AG08395 (cell line): ENCODE measurements at regions not wholly inside any gene's neighbourhood (a gene's known extent, or its start where the extent isn't known, plus 50 kb on each side); places are given as distances from the start of the nearest gene placed in this dataset.
A peak's percentile ranks its signal among the peaks of the same experiment; 100 is the strongest.
"Not testable (repeated sequence)": the region's sequence is repeated elsewhere in the genome, so short reads cannot be mapped to it uniquely, and the experiment has no call there.

Source experiments
- DNase-seq: peaks from one replicate; pipeline ENCODE4 v3.0.0; 2012; ENCODE audit warnings: mixed read lengths, low spot score

- no peak for DNase-seq
Observed at GRCh38 chr6:85948481-85948880, 305.8 kb upstream of the SYNCRIP start.

DNA sequence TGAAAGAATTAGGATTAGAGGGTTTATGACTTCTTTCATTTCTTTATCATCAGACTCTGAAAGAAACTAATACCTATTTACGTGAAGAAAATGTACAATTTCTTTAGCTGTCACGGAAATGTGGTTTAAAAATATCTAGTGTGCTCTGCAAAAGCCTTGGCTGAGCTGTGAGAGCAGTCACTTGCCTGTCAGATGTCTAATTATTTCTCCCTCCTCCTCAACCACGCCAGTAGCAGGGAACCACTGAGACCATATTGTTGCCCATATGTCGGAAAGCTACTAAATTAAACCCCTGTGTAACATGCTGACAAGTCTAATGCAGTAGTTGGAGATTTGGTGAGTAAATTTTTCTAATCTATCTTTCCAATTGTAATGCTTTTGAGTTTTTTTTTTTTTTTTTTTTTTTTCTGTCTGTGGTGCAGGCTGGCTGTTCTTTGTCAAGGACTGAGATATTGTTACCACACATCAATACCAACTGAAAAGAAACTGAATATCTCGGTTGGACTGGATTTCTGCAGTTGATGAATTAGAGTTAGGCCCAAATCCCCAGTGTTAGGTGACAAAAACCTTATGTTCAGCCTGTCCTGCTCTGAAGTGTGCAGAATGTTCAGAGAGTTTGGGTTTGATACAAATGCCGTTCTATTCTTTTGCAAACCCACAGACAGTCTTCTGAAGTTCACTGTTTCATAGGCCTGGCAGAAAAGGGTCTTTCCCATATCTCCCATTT lies 302.9 kb upstream of the SYNCRIP start:
- no peak for DNase-seq

DNA sequence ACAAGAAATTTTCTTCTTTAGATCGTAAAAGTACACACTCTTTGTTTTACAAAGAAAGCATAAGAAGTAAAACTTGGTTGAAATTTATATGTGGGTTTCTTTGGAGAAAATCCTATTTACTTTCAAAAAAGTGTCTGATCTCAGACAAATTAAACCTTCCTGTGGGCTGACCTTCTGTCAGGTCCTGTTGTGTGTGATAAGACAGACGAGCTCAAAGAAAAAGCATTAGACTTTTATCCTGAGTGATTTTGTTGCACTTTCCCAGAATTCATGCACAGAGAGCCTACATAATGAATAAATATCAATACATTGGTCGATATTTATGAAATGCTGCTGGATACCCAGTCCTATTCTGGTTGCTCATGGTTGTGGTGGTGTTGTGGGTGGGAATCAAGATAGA lies 302.1 kb upstream of the SYNCRIP start:
- no peak for DNase-seq

DNA sequence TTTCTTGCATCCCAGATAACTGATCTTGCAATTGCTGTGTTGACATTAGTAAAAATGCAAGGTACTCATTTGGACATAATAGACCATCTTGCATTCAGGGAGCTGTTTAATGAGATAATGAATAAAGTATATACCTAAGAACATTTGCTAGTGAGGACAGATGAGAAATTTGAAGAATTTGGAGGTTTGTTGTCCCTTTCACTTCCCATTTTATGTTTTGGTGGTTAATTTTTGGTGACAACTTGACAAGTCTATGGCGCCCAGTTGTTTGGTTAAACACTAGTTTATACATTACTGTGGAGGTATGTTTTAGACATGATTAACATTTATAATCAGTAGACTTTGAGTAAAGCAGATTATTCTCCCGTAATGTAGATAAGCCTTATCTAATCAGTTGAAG lies 300.2 kb upstream of the SYNCRIP start:
- no peak for DNase-seq

GRCh38 chr6:85936916-85937315 lies 294.2 kb upstream of the SYNCRIP start:
- DNase-seq: no peak

DNA sequence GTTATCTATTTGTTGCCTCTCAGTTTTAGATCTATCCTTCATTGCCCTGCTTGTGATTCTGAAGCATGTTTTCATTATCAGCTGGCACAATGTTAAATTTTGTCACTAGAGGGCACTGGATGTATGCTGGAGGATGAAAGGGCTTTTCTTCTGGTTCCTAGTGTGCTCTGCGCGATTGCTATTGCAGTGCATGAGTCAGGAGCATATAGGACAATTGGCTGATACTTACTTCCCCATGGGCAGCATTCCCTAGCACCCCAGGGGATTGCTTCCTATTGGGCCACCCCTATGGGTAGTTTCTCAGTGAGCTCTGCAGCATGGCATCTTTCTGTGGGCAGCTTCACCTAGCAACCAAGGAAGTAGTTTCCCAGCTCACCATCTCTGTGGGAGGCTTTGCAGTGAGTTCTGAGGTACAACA lies 280.3 kb upstream of the SYNCRIP start:
- peak; percentile 13 for DNase-seq

DNA sequence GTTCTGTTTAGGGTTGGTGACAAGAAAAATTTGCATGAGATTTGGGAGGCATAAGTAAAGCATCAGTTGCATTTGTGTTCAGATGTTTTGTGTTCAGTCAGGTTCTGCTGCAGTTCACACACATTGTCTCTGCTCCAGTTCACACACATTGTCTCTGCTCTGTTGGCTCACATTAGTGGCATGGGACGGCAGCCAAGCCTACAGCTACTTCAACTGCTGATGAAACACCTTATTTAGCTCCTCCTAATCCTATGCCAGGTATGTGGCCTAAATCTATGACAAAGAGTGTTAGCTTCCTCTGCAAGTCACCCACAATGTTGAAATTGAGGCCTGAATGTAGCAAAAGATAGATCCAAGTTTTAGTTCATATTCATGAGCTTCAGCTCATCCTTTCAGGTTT lies 278.1 kb upstream of the SYNCRIP start:
- DNase-seq: no peak

DNA sequence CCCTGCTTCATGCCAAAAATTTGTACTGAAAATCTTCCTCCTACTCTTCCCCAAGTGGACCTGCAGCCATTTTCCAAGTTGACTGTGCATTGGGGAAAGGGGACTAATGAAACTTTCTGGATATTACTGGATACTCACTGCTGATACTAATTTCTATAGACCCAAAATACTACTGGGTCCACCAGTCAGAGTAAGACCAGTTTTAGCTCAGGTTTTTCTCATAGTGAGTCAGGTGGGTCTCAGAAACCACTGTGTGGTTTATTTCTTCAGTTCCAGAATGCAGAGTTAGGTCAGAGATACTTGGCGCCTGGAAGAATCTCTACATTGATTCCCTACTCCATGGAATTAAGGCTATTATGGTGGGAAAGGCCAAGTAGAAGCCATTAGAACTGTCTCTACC lies 274.8 kb upstream of the SYNCRIP start:
- no peak for DNase-seq

DNA sequence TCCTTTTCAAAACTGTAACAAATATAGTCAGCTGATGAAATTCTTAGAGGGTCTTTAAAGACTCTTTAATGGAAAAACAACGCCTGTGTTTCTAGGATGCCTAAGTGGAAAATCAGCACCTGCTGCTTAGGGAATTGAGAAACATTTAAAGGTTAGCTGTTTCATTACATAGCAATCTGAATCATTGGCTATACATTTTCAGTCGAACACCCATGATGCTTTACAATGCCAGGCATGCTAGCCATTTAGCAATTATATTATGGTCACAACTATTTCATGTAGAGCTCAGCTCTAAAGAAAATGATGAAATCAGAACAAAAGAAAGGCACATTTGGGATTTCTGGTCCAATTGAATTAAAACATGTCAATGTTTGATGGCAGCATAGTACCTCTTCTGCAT lies 270.3 kb upstream of the SYNCRIP start:
- no peak for DNase-seq

DNA sequence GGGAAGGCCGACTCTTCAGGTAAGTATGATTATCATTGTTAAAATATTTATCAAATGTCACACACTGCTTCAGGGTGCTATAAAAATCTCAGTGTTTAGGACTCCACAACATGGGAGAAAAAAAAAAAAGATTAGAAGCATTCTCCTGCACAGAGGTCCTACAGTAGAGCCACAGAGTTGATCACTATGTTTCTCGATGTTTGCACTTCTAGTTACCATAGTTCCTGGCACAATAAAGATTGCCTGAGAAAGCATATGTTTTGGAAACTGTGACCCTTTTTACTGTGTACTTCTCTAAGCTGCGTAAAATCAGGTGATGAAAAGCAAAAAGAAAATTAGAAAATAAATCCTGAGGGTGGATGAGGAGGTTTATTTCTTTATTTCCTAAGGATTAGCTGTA lies 269.9 kb upstream of the SYNCRIP start:
- no peak for DNase-seq

DNA sequence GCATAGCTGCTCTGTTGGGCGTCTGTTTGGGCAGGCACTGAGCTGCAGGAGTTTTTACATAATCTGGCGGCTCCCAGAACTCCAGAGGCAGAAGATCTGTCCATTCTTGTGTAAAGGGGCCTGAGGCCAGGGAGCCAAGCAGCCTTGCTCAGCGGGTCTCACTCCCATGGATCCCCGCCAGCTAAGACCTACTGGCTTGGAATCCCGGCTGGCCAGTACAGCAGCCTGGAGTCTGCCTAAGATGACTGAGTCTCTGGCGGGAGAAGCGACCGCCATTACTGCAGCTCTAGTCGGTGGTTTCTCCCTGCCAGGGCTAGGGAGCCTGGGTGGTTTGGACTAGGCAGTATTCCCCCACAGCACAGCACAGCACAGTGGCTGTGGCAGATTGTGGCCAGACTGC lies 268.4 kb upstream of the SYNCRIP start:
- no peak for DNase-seq

DNA sequence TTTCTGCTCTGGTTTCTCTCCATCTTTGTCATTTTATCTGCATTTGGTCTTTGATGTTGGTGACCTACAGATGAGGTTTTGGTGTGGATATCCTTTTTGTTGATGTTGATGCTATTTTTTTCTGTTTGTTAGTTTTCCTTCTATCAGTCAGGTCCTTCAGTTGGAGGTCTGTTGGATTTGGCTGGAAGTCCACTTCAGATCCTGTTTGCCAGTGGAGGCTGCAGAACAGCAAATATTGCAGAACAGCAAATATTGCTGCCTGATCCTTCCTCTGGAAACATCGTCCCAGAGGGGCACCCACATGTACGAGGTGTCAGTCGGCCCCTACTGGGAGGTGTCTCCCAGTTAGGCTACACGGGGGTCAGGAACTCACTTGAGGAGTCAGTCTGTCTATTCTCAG lies 265.4 kb upstream of the SYNCRIP start:
- not testable (repeated sequence) for DNase-seq

DNA sequence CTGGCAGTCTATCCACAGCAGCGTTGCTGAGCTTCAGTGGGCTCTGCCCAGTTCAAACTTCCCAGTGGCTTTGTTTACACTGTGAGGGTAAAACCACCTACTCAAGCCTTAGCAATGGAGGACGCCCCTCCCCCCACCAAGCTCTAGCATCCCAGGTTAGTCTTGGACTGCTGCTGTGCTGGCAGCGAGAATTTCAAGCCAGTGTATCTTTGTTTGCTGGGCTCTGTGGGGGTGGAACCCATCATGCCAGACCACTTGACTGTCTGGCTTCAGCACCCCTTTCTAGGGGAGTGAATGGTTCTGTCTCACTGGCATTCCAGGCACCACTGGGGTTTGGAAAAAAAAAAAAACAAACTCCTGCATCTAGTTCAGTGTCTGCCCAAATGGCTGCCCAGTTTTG lies 249.7 kb upstream of the SYNCRIP start:
- no peak for DNase-seq

- no peak for DNase-seq
Observed at GRCh38 chr6:85887461-85887860, 244.8 kb upstream of the SYNCRIP start.

DNA sequence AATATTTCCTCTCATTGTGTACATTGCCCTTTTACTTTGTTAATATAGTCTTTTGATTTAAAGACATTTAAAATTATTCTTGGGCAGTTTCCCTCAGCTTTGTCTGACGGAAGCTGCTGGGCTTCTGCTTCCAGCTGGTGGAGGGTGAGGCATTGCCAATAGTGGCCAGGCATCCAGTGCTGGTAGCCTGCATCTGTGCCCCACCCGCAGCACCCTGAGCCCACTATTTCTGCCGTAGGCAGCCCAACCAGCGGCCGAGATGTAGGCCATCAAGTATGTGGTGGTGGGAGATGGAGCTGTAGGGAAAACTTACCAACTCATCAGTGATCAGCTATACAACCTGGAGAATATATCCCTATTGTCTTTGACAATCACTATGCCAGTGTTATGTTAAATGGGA lies 226.0 kb upstream of the SYNCRIP start:
- no peak for DNase-seq

- no peak for DNase-seq
Observed at GRCh38 chr6:85867595-85867994, 224.9 kb upstream of the SYNCRIP start.

DNA sequence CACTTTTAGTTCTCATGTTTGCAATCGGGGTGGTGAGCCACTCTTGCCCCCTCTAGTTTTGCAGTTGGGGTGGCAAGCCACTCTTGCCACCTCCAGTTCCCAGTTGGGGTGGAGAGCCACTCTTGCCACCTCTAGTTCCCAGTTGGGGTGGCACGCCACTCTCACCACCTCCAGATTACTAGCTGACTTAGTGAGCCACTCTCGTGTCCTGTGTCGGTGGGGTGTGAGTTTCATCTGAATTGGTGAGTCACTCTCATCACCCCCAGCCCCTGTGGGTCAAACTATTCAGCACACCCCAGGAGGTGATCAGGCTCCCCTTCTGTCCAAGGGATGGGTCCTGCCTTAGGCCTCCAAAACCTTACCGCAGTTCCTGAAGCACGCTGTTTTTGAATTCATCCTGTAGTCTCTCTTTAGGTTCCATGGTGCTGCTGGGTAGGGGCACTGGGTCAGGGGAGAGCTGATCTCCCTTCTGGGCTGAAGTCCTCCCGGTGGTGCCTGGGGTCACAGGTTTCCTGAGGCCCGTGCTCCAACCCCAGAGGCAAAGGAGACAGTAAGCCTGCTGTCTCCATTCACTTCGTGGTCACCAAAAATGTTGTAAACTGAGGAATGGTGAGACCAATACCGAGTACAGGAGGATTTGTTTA lies 224.2 kb upstream of the SYNCRIP start:
- no peak for DNase-seq

DNA sequence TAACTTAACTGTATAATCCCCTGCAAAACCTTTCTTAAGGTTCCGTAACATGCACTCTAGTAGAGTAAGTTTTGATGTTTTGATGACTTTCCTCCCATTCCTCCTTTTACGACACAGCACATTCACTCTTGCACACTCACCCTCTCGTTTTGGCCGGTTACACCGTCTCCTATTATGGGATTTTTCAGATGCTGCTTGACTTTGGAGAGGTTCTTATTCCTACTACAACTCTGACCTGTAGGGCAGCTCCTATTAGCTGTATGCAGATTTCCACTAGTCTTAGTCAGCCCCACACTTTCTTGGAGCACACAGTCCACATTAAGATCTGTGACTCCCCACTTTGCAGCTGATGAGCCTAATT lies 223.7 kb upstream of the SYNCRIP start:
- DNase-seq: peak; percentile 18

- no peak for DNase-seq
Observed at GRCh38 chr6:85865420-85866369, 223.0 kb upstream of the SYNCRIP start.

DNA sequence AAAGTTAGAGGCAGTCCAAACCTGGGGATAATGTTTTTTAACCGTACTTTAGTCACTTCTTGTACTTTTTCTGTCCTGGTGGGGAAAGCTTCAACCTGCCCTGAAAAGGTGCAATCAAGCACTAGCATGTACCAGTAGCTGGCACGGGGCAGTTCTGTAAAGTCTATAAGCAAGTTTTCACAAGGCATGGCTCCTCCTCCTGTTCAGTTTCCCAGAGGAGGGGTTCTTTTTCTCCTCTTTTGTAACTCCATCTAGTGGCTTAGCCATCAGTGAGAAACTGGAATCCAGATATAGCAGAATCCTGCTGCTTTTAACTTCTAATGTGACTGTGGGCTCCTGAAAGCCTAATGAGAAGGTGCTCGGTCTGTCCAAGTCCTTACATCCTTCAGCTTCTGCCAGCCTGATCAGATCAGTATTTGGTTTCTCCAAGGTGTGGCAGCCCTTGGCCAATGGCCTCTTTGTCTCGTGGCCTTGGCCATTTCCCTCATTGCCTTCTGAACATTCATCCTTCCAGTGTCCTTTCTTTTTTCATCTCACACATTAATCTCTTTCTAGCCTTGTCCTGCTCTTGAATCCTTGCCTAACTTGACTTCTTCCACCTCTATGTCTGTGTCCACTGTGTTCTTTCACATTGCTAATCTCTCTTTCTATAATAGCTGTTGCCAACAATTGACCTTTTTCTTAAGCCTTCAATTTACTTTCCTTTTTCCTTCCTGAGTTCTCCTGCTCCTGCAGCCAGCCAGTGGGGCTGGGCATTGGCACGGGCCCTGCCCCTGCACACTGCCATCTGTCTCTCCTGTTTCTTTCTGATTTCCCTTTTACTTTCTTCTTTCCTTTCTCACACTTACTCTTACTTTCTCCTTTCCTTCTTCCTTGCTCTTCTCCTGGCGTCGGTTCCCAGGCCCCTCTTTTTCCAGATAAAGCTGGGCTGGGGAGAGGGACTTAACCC lies 222.0 kb upstream of the SYNCRIP start:
- no peak for DNase-seq

DNA sequence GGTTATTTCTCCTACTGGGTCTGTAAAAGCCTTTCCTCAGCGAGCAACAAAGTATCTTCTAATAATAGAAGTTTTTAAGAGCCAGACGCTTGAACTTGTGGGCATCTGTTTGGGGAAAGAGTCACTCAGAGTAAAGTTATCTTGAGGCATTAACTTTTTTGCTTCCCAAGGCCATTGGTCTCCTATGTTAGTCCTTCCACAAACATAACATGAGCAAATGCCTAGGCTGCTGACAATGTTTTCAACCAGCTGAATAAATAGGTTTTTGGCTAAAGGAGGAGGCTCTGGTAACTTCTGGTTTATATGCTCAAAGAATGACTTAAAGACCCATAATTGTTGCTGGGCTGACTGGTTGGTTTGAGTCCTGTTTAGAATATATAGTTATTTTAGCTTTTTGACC lies 213.5 kb upstream of the SYNCRIP start:
- no peak for DNase-seq
